ENCODE measurements at regions not wholly inside any gene's neighbourhood (a gene's known extent, or its start where the extent isn't known, plus 50 kb on each side); places are given as distances from the start of the nearest gene placed in this dataset.

DNA sequence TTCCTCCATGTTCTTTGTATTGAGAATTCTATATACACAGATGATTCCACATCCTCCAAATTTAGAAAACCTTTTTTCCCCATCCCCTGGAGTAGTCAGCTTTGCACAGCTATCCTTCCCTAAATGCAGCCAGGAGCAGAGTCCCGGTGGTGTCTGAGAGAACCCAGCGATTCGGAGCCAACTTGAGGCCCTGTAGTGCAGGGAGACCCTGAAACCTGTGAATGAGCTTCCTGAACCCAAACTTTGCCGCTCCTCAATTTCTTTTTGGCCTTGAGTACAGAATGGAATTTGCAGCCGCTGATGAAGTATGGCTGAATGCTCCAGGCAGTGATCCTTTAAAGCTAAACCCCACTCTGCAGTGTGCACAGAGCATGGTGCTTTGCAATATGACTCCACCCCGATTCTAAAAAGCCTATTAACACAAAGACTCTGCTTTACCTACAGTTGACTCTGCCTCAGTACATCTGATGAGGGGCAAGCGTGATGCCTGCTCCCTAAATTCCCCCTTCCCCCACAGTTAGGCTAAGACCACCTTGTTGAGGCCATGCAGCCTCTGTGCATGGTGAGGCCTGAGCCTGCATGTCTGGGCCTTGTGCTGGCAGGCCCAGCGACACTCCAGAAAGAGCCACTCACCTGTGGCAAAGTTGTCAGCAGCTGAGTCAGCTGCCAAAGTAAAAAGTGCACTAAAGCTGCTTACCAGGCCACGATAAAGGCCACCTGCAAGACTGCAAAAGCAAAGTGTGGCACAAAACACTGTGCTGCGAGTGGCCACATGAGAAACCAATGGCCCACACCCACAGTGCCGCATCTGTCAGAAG is 82.1 kb downstream of the PLEKHG1 start:
- H3K4me3 ChIP-seq (ENCODE audit: low read depth, low read length): no peak overlapping the region
- no peak for DNase-seq (ENCODE audit: low read depth)
- TF ChIP-seq, protein P1, sequence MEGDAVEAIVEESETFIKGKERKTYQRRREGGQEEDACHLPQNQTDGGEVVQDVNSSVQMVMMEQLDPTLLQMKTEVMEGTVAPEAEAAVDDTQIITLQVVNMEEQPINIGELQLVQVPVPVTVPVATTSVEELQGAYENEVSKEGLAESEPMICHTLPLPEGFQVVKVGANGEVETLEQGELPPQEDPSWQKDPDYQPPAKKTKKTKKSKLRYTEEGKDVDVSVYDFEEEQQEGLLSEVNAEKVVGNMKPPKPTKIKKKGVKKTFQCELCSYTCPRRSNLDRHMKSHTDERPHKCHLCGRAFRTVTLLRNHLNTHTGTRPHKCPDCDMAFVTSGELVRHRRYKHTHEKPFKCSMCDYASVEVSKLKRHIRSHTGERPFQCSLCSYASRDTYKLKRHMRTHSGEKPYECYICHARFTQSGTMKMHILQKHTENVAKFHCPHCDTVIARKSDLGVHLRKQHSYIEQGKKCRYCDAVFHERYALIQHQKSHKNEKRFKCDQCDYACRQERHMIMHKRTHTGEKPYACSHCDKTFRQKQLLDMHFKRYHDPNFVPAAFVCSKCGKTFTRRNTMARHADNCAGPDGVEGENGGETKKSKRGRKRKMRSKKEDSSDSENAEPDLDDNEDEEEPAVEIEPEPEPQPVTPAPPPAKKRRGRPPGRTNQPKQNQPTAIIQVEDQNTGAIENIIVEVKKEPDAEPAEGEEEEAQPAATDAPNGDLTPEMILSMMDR (IDR thresholded peaks at IDR 0.05; ENCODE audit: insufficient read depth, low read length): no peak

DNA sequence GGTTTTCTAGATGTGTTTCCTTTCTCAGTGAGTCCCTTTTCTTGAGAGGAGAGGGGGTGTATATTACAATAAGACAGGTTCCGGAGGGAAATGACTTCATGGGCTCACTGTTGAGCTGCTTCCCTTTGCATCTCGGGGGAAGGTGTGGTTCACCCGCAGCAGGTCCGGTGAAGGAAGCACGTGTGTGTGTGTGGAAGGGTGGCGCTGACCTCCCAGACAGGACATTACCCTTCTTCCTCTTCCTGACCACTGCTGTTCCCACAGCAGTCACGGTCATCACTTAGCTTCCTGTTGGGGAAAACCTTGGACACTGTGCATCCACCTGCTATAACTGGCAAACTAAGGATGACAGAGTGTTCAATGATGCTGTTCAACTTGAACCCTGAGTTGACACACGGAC is 83.6 kb downstream of the PLEKHG1 start:
- no peak overlapping the region for H3K4me3 ChIP-seq (ENCODE audit: low read depth, low read length)
- TF ChIP-seq, protein P1 (IDR thresholded peaks at IDR 0.05; ENCODE audit: insufficient read depth, low read length): no peak
- DNase-seq (ENCODE audit: low read depth): no peak

DNA sequence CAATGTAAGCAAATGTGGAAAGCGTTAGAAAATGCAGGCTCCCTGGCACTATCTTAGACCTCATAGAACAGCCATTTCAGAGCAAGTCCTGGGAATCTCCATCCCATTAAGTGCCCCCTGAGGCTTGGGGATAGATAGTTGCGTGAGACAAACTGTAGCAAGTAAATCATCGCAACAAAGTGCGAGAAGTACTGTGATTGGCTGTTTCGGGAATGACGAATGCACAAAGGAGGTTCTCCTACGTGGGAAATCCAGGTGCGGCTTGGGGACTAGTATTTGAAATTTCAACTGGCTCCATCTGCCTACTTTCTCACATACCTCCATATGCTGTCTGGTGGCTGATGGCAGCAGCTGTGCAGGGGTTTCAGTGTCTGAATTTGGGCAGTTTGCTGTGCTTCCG is 84.5 kb downstream of the PLEKHG1 start:
- H3K4me3 ChIP-seq (ENCODE audit: low read depth, low read length): no peak overlapping the region
- TF ChIP-seq, protein P1 (IDR thresholded peaks at IDR 0.05; ENCODE audit: insufficient read depth, low read length): no peak
- no peak for DNase-seq (ENCODE audit: low read depth)

DNA sequence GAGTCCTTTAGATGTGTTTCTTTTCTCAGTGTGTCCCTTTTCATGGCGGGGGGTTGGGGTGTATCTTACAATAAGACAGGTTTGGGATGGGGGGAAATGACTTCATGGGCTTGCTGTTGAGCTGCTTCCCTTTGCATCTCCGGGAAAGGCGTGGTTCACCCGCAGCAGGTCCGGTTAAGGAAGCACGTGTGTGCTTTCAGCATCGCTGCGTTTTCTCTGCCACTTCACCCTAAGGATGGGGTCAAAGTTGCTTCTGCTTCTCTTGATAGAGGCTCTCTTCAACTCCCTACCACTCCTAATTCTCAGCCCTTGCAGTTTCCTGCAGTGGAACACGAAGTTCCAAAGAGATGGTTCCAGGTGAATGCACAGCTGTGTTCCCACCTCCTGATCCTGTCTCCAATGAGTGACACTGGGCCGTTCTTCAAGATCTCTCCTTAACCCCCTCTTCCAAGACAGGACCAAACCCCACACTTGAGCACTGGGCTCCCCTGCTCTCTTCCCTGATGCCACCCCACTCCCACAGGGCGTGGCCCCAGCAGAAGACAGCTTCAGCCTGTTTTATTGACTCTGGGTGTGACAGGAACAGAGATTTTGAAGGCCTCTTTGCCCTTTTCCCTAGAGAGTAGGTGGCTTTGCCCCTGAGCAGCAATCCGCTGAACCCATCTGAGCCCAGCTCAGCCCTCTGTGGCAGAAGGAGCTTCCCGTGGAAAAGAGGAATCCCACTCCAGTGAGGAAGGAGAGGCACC is 85.2 kb downstream of the PLEKHG1 start:
- TF ChIP-seq, protein P1 (IDR thresholded peaks at IDR 0.05; ENCODE audit: insufficient read depth, low read length): no peak
- H3K4me3 ChIP-seq (ENCODE audit: low read depth, low read length): no peak overlapping the region
- DNase-seq (ENCODE audit: low read depth): no peak

DNA sequence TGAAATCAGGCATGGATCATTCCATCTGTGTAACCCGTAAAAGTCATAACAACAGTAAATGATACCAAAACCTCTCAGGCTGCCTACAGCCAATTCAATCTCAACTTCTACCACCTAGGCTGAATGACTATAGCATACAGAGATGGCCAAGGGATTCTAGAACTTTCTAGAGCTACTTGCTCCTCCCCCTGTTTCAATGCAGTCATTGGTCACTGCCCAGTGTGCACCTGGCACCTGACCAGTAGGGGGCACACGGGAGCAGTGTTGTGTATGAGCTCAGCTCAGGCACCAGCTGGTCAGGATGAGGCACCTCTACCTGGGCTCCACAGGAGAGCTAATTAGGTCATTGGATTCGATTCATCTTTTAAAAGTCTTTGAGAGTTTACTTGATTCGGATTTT is 86.2 kb downstream of the PLEKHG1 start:
- no peak for DNase-seq (ENCODE audit: low read depth)
- H3K4me3 ChIP-seq (ENCODE audit: low read depth, low read length): no peak overlapping the region
- TF ChIP-seq, protein P1 (IDR thresholded peaks at IDR 0.05; ENCODE audit: insufficient read depth, low read length): peak; percentile 55

DNA sequence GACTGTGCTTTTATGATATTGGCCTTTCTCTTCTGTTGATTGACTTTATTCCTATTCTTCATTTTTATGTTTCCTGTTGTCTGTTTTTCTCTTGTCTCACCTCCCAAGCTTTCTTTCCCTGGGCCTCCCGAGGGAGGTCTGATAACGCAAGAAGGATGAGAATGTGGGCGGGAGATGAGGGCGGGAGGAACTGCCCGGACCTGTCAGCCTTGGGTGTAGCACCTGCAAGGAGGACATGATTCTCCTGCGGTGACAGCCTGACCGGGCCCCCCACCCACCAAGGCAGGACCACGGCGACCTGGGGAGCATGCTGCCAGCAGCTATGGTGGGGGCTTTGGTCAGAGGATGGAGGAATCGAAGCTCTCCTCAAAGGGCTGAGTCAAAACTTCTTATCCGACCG is 86.9 kb downstream of the PLEKHG1 start:
- TF ChIP-seq, protein P1 (IDR thresholded peaks at IDR 0.05; ENCODE audit: insufficient read depth, low read length): no peak
- no peak for DNase-seq (ENCODE audit: low read depth)
- no peak overlapping the region for H3K4me3 ChIP-seq (ENCODE audit: low read depth, low read length)

Measured in fibroblast of the aortic adventitia (primary cell).